Neural progenitor cell (in vitro differentiated cells): ENCODE measurements at regions not wholly inside any gene's neighbourhood (a gene's known extent, or its start where the extent isn't known, plus 50 kb on each side); places are given as distances from the start of the nearest gene placed in this dataset.

Source experiments
- DNase-seq: peaks from one replicate; pipeline ENCODE4 v3.0.0-alpha.2; 2016; ENCODE audit warnings: low spot score
- H2AFZ ChIP-seq: fragments of 200-600 bp; sonication (generic); replicated peaks from 2 replicates; pipeline ENCODE4 v1.6.1; 2016; ENCODE audit warnings: antibody characterized with exemption
- H3F3A ChIP-seq: fragments of 200-600 bp; sonication (generic); 2 replicates; pipeline ENCODE4 v1.6.1; 2016; ENCODE audit warnings: antibody characterized with exemption, low read depth
- H3K27ac ChIP-seq: fragments of 200-600 bp; sonication (generic); 2 replicates; pipeline ENCODE4 v1.5.1; 2016; ENCODE audit warnings: mild to moderate bottlenecking
- H3K27me3 ChIP-seq: fragments of 200-600 bp; sonication (generic); 2 replicates; pipeline ENCODE4 v1.6.1; 2016; ENCODE audit warnings: mild to moderate bottlenecking, moderate library complexity
- H3K36me3 ChIP-seq: fragments of 200-600 bp; sonication (generic); 2 replicates; pipeline ENCODE4 v1.5.1; 2016
- H3K4me1 ChIP-seq: fragments of 200-600 bp; sonication (generic); 2 replicates; pipeline ENCODE4 v1.6.1; 2016; ENCODE audit warnings: mixed run types
- H3K4me2 ChIP-seq: fragments of 200-600 bp; sonication (generic); 2 replicates; pipeline ENCODE4 v1.6.1; 2016
- H3K4me3 ChIP-seq: fragments of 200-600 bp; sonication (generic); 2 replicates; pipeline ENCODE4 v1.5.1; 2016
- H3K79me2 ChIP-seq: fragments of 200-600 bp; sonication (generic); 2 replicates; pipeline ENCODE4 v1.6.1; 2016; ENCODE audit warnings: low read depth
- H3K9ac ChIP-seq: fragments of 200-600 bp; sonication (generic); 2 replicates; pipeline ENCODE4 v1.6.1; 2016
- H3K9me3 ChIP-seq: fragments of 200-600 bp; sonication (generic); 2 replicates; pipeline ENCODE4 v1.5.1; 2016; ENCODE audit warnings: low read depth
- H4K20me1 ChIP-seq: fragments of 200-600 bp; sonication (generic); 2 replicates; pipeline ENCODE4 v1.6.1; 2016; ENCODE audit warnings: low read depth
- H3K27ac Mint-ChIP-seq: 3 replicates; pipeline ENCODE4 v1.8.0; 2021; ENCODE audit warnings: mixed read lengths
- H3K27me3 Mint-ChIP-seq: 2 replicates; pipeline ENCODE4 v1.8.0; 2022; ENCODE audit warnings: low read depth, mild to moderate bottlenecking, inconsistent platforms, moderate library complexity, mixed read lengths; ENCODE audit not compliant: insufficient read depth
- H3K36me3 Mint-ChIP-seq: 3 replicates; pipeline ENCODE4 v1.8.0; 2021; ENCODE audit warnings: mixed read lengths
- H3K4me1 Mint-ChIP-seq: 3 replicates; pipeline ENCODE4 v1.8.0; 2021; ENCODE audit warnings: mixed read lengths
- H3K4me3 Mint-ChIP-seq: 3 replicates; pipeline ENCODE4 v1.8.0; 2021; ENCODE audit warnings: mild to moderate bottlenecking, moderate library complexity, mixed read lengths
- H3K9me3 Mint-ChIP-seq: 3 replicates; pipeline ENCODE4 v1.8.0; 2020; ENCODE audit warnings: mixed read lengths
- CTCF ChIP-seq: fragments of 200-600 bp; sonication (generic); IDR thresholded peaks from 2 replicates; pipeline ENCODE4 v1.5.1; 2017; ENCODE audit warnings: antibody characterized with exemption, mild to moderate bottlenecking
- EZH2 ChIP-seq: fragments of 200-600 bp; sonication (generic); IDR thresholded peaks from 2 replicates; pipeline ENCODE4 v1.6.1; 2017; ENCODE audit warnings: antibody characterized with exemption, mild to moderate bottlenecking, moderate library complexity
- EZH2phosphoT487 ChIP-seq: fragments of 200-600 bp; sonication (generic); IDR thresholded peaks from 2 replicates; pipeline ENCODE4 v1.6.1; 2017; ENCODE audit warnings: antibody characterized with exemption

DNA sequence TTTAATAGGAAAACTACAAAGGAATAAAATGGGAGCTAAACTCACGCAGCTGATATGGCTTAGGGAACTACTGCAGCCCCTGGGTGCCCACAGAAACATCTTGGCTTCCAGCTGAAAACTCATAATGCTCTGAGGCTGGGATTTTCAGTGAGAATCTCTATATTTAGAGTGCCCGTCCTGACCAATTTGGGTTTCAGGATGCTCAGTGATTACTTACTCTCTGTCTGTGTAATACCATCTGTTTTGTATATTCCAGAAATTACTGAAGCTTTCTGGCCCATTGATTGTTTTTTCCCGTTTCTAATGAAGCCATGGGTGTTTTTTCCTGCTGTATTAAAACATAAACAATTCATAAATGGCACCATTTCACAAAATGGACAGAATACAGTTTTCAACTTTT lies 50.6 kb upstream of the ZNF385D start:
- Histone ChIP-seq H3K4me2 (no peak overlapping the region), H2AFZ (no peak overlapping the region), H3K4me3 (no peak overlapping the region), H3K27me3 (no peaks in the 10 kb centered on the region), H3K79me2 (no peaks in the 10 kb centered on the region), H3K9me3 (peaks cover 13% of the 10 kb centered on the region), H3K9ac (no peak overlapping the region), H3K36me3 (no peaks in the 10 kb centered on the region), H3K27ac (no peak overlapping the region), H4K20me1 (no peaks in the 10 kb centered on the region), H3K4me1 (no peaks in the 10 kb centered on the region), H3F3A (no peaks in the 10 kb centered on the region)
- Mint-ChIP-seq H3K27me3 (no peaks in the 10 kb centered on the region), H3K36me3 (no peaks in the 10 kb centered on the region), H3K27ac (no peak overlapping the region), H3K4me1 (no peaks in the 10 kb centered on the region), H3K4me3 (no peak overlapping the region), H3K9me3 (peaks cover 9% of the 10 kb centered on the region)
- DNase-seq: no peak
- TF ChIP-seq EZH2 (no peak), EZH2phosphoT487 (no peak), CTCF (no peak)

DNA sequence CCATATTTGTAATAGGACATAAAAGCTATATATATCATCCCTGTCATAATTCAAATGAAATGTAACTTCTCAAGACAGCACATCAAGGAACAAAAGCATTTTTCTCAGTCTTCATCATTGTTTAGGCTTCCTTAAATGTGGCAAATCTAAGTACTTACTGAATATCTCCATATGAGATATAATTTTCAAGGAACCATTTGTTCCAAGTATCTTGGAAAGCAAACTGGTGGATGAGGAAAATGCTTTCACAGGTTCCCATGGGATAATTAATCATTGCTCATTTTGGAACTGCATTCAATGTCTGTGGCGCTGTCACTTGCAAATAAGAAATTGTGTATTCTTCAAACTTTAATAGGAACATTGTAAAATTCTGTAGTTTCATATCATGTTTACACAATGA lies 52.6 kb upstream of the ZNF385D start:
- Histone ChIP-seq H3K36me3 (no peaks in the 10 kb centered on the region), H3K9me3 (peaks cover 13% of the 10 kb centered on the region), H3K79me2 (no peaks in the 10 kb centered on the region), H3K4me2 (no peak overlapping the region), H2AFZ (no peak overlapping the region), H3K9ac (no peak overlapping the region), H4K20me1 (no peaks in the 10 kb centered on the region), H3F3A (no peaks in the 10 kb centered on the region), H3K4me1 (no peaks in the 10 kb centered on the region), H3K27me3 (no peaks in the 10 kb centered on the region), H3K27ac (no peak overlapping the region), H3K4me3 (no peak overlapping the region)
- Mint-ChIP-seq H3K4me3 (no peak overlapping the region), H3K36me3 (no peaks in the 10 kb centered on the region), H3K4me1 (no peaks in the 10 kb centered on the region), H3K27me3 (no peaks in the 10 kb centered on the region), H3K9me3 (peaks cover 9% of the 10 kb centered on the region), H3K27ac (no peak overlapping the region)
- DNase-seq: no peak
- TF ChIP-seq CTCF: no peak
- TF ChIP-seq EZH2: no peak
- no peak for TF ChIP-seq EZH2phosphoT487

DNA sequence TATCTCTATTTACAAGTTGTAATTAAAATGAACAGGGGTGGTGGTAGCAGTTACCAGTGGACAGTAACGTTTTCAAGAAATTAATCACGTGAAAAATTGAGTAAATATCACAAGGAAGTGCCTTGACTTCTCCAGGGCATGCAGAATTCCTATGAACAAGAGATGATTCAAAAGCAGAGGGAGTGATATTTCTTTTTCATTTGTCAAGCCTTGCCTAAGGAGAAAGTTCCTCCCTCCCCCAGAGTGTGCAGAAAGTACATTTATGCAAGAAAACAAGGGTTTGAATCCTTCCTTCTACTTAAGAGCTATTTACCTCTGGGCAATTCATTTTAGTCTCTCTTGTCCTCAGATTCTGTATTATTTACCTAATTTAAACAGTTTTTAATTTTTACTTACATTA lies 53.3 kb upstream of the ZNF385D start:
- H3K27me3 Mint-ChIP-seq: no peaks in the 10 kb centered on the region
- no peak overlapping the region for H3K27ac Mint-ChIP-seq
- no peak overlapping the region for H3K27ac ChIP-seq
- H3K27me3 ChIP-seq: no peaks in the 10 kb centered on the region
- H3K36me3 ChIP-seq: no peaks in the 10 kb centered on the region
- H2AFZ ChIP-seq: no peak overlapping the region
- DNase-seq: no peak
- no peak overlapping the region for H3K4me2 ChIP-seq
- no peak overlapping the region for H3K9ac ChIP-seq
- no peak overlapping the region for H3K4me3 Mint-ChIP-seq
- no peaks in the 10 kb centered on the region for H4K20me1 ChIP-seq
- H3K4me1 Mint-ChIP-seq: no peaks in the 10 kb centered on the region
- peaks cover 11% of the 10 kb centered on the region for H3K9me3 ChIP-seq
- no peaks in the 10 kb centered on the region for H3K36me3 Mint-ChIP-seq
- no peak for TF ChIP-seq EZH2
- no peak for TF ChIP-seq EZH2phosphoT487
- no peak for TF ChIP-seq CTCF
- H3F3A ChIP-seq: no peaks in the 10 kb centered on the region
- no peak overlapping the region for H3K4me3 ChIP-seq
- H3K9me3 Mint-ChIP-seq: peaks cover 7% of the 10 kb centered on the region
- no peaks in the 10 kb centered on the region for H3K4me1 ChIP-seq
- no peaks in the 10 kb centered on the region for H3K79me2 ChIP-seq

DNA sequence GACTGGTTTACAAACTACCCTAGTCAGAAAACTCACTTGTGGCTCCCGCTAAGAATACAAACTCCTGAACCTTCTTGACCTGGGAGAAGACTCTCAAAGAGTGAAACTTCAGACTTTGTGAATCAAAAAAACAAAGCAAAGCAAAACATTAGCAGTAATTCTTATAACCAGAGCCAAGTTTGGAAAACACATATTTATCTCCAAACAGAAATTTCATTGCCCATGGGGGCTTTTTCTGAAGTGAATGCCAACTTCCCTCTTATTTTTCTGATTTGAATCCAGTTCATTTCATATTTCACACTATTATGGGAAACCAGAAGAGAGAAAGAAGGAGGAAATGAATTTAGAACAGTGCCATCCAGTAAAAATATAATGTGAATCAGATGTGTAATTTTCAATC lies 55.7 kb upstream of the ZNF385D start:
- no peaks in the 10 kb centered on the region for H3K4me1 Mint-ChIP-seq
- H3K9me3 ChIP-seq: no peaks in the 10 kb centered on the region

More for the DNA sequence above, 55.7 kb upstream of the ZNF385D start:
- H3K4me2 ChIP-seq: no peak overlapping the region
- H2AFZ ChIP-seq: no peak overlapping the region
- H3K27ac Mint-ChIP-seq: no peak overlapping the region
- no peaks in the 10 kb centered on the region for H3K27me3 Mint-ChIP-seq
- no peaks in the 10 kb centered on the region for H3K36me3 Mint-ChIP-seq
- no peak overlapping the region for H3K27ac ChIP-seq
- DNase-seq: no peak
- no peaks in the 10 kb centered on the region for H3K27me3 ChIP-seq
- H3K9me3 Mint-ChIP-seq: no peaks in the 10 kb centered on the region
- H3K36me3 ChIP-seq: no peaks in the 10 kb centered on the region
- H4K20me1 ChIP-seq: no peaks in the 10 kb centered on the region
- no peak overlapping the region for H3K4me3 Mint-ChIP-seq
- no peaks in the 10 kb centered on the region for H3F3A ChIP-seq
- H3K79me2 ChIP-seq: no peaks in the 10 kb centered on the region
- no peak overlapping the region for H3K9ac ChIP-seq
- no peak for TF ChIP-seq CTCF
- no peak for TF ChIP-seq EZH2
- TF ChIP-seq EZH2phosphoT487: no peak
- H3K4me1 ChIP-seq: no peaks in the 10 kb centered on the region
- H3K4me3 ChIP-seq: no peak overlapping the region
